GM12864 (cell line): ENCODE measurements at regions not wholly inside any gene's neighbourhood (a gene's known extent, or its start where the extent isn't known, plus 50 kb on each side); places are given as distances from the start of the nearest gene placed in this dataset.

Experiments used
- DNase-seq: peaks from one replicate; pipeline ENCODE4 v3.0.0-alpha.2; 2011; ENCODE audit warnings: low read depth
- H3K4me3 ChIP-seq: 2 replicates; pipeline ENCODE4 v1.5.1; 2011; ENCODE audit warnings: mild to moderate bottlenecking, low read depth, low read length, control low read depth
- CTCF ChIP-seq: IDR thresholded peaks from 2 replicates; pipeline ENCODE4 v1.5.1; 2011; ENCODE audit warnings: low read depth, mild to moderate bottlenecking, moderate library complexity, low read length, control low read depth, inconsistent platforms; ENCODE audit errors: missing control alignments

GRCh38 chrX:55142206-55142918 is 53.5 kb downstream of the PAGE2 start:
- no peak for TF ChIP-seq CTCF
- no peak for DNase-seq
- H3K4me3 ChIP-seq: no peak overlapping the region

- H3K4me3 ChIP-seq: no peak overlapping the region
- no peak for TF ChIP-seq CTCF
- DNase-seq: no peak
These were observed 54.1 kb downstream of the PAGE2 start for GRCh38 chrX:55142919-55143310.

- no peak for DNase-seq
- no peak overlapping the region for H3K4me3 ChIP-seq
- no peak for TF ChIP-seq CTCF
These were observed 54.8 kb downstream of the PAGE2 start for GRCh38 chrX:55143621-55144020.

DNA sequence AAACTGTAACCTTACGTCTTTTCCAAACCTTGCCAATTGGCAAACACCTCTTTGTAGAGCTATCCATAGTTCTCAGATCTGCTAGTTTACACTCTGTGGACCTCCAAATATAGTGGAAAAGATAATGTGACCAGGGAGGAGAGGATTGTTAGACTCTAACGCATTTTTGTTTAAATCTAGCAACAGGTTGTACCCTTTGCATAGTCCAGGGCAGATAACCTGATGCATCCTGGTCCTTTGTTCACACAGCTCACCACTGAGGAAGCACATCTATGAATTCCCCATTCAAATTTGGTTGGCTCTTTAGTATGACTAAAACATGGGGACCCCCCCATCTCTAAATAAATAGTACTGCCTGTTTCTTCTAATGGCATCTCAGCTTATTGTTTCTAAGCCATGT is 55.9 kb downstream of the PAGE2 start:
- no peak for TF ChIP-seq CTCF
- DNase-seq: no peak
- no peak overlapping the region for H3K4me3 ChIP-seq

- DNase-seq: no peak
- no peak for TF ChIP-seq CTCF
- no peak overlapping the region for H3K4me3 ChIP-seq
These were observed 60.4 kb downstream of the PAGE2 start for GRCh38 chrX:55149242-55149641.

DNA sequence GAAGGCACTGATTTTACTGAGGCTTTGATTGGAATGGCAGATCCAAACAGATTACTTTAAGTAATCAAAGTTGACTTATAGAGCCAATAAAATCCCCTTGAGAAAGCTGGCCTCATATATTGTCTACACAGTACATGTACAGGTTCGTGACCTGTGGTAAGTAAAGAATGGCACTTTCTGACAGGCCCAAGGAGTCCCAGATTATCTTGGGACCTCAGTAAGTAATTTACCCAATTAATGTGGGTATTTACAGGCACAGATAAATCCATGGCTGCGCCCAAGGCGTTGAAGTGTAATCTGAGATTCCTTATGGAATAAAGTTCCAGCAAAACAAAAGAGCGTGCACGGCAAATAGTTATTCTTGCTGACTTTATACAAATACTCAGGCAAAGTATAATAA is 62.4 kb downstream of the PAGE2 start:
- TF ChIP-seq CTCF: no peak
- H3K4me3 ChIP-seq: no peak overlapping the region
- no peak for DNase-seq

DNA sequence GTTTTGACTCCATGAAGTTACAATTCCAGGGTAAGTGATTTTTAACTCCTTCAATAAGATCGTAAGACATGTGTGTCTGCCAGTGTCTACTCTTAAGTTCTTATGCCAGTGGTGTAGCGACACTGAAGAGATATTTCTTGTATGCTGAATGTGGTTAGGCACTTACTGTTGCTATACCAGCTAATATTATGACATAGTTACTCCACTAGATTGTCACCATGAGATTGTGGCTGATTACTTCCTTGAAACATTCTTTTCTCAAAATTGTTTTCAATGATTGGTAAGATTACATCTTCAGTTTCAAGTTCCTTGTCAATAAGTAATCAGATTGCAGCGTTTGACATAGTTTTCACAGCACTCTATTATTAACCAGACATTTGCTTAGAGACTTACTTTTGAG is 60.6 kb upstream of the PAGE5 start:
- no peak overlapping the region for H3K4me3 ChIP-seq
- no peak for DNase-seq
- TF ChIP-seq CTCF: no peak
